ENCODE measurements at regions not wholly inside any gene's neighbourhood (a gene's known extent, or its start where the extent isn't known, plus 50 kb on each side); places are given as distances from the start of the nearest gene placed in this dataset.

DNA sequence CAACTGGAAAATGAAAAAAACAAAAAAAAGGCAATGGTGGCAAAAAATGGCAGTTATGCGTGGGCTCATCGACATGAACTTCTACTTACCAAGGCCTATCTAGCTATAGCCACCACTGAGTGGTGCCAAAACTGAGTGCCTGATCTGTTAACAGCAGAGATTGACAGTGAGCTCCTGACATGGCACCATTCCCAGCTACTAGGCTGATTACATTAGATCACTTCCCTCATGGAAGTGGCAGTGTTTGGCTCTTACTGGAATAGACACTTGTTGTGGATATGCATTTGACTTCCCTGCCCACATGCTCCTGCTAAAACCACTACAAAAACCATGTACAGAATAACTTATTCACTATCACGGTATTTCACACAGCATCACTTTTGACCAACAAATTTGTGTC is 216.1 kb upstream of the SGK1 start:
- intact Hi-C loops (cut with micrococcal nuclease) = loop anchor here (5.0 kb wide), 2 partner anchors 108 to 362 kb away; no protein-coding TSS in a partner anchor

DNA sequence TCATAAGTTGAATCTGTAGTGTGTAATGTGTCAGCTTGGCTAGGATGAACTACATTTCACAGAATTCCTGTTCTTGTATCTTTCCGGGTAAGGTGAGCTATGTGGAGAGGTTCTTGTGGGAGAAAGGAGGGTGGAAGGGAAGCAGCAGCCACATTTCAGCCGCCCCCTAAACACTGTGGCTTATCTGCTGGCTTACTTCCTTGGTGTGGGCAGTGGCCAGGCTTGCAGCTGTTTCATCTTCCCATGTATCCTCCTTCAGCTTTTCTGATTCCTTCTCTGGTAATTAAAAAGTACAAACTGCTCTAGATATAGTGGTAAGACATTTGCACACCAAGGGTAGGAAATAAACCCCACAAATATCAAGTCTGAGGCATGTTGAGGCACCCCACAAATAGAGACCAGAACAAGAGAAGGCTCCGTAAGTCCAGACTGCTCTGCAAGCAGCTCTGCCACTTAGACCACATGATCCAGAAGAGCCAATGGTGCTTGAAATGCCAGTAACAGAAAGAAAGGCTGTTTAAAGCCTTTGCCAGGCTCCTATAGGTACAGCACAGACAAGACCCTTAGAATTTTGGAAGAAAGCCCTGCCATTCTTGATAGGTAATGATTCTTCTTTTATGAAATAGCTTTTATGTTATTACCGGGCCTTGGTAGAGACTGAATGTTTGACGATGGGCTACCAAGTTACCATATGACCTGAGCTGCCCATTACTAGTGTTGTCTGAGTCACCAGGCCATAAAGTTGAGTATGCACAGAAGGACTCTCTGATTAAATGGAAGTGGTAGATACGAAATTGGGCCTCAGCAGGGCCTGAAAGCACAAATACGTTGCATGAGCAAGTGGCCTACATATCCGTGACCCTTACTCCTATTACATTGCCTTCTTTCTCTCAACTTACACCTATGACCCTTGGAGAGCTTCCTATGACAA is 215.0 kb upstream of the SGK1 start:
- intact Hi-C loops (cut with micrococcal nuclease) = loop anchor here (5.0 kb wide), 2 partner anchors 109 to 361 kb away; no protein-coding TSS in a partner anchor

GRCh38 chr6:134531611-134532010 is 213.7 kb upstream of the SGK1 start:
- intact Hi-C loops (cut with micrococcal nuclease) = loop anchor here (5.0 kb wide), 2 partner anchors 111 to 359 kb away; no protein-coding TSS in a partner anchor

- intact Hi-C loops (cut with micrococcal nuclease) = loop anchor here (5.0 kb wide), 2 partner anchors 111 to 359 kb away; no protein-coding TSS in a partner anchor
Observed at GRCh38 chr6:134531188-134531551, 213.3 kb upstream of the SGK1 start.

DNA sequence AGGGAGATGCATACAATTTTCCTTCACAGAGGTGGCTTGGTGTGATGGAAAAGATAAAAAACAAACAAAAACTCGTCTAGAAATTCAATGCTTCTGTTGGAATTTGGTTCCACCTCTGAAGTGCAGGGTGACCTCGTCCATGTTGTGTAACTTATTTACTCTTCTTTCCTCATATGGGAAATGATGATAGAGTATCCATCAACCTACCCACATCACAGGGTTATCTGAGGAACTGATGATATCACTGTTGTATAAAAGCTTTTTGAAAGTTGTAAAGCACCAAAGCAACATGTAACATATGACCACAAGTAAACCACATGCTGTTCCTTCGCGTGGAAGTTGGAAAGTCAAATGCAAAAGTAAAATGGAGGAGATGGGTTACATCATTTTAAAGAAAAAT is 212.0 kb upstream of the SGK1 start:
- intact Hi-C loops (cut with micrococcal nuclease) = loop anchor here (5.0 kb wide), 2 partner anchors 112 to 358 kb away; no protein-coding TSS in a partner anchor

GRCh38 chr6:134529305-134529704 is 211.4 kb upstream of the SGK1 start:
- intact Hi-C loops (cut with micrococcal nuclease) = no loop called here

- intact Hi-C loops (cut with micrococcal nuclease) = no loop called here
Observed at GRCh38 chr6:134527108-134527787, 209.3 kb upstream of the SGK1 start.

DNA sequence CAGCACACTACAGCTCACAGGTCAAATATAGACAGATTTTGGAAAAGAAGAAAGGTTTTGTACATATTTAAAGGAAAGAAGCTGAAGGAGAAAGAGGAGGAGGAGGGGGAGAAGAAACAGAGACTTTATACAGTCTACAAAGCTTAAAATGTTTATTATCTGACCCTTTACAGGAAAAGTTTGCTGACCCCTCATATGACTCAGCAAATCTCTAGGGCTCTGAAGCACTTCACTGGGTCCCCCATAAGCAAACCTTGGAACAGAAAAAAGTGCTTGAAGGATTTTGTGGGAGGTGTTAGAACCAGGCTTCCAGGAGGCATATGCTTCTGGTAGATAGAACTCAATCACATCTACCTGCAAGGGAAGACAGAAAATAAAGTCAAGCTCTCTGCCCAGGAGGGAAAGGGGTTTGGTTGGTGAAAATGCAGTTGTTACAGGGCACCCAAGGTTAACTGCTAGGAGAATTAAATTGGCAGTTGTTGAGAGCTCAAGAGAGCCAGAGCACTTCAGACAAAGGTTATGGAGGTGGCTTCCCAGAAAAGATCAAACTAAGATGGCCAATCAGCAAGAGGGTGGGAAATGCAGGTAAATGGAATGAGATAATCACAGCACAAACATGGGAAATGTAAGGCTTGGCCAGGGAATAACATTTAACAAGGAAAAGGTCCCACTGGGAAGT is 207.4 kb upstream of the SGK1 start:
- intact Hi-C loops (cut with micrococcal nuclease) = no loop called here

GRCh38 chr6:134523903-134524650 is 206.2 kb upstream of the SGK1 start:
- intact Hi-C loops (cut with micrococcal nuclease) = no loop called here

DNA sequence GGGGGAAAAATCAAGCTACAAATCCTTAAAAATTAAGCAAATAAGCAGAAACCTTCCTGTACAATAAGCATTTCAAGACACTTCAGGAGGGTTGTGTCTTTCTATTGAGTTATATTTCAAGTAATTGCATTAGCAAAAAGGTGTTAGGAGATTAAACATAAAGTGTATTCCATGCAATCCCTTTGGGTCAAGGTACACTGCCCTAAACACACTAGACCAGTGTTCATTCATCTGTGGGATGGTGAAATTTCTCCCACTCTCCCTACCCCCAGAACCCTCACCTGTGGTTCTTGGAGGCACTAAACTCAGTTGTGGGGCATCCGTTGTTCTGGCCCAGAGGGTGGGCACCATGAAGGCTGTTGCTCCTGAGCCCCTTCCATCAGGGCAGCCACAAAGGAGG is 205.1 kb upstream of the SGK1 start:
- intact Hi-C loops (cut with micrococcal nuclease) = no loop called here

DNA sequence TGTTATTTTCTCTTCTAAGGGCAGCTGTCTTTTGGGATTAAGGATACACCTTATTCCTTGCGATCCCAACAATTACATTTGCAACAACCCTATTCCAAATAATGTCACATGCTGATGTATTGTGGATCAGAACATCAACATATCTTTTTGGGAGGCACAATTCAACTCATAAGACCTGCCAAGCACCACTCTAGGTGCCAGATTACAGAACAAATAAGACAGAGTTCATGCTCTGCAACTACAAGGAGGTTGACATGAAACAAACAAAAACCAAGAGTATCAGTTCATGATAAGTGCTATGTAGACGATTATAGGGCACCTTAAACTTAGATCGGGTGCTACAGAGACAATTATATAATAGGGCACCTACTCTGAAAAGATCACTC is 203.2 kb upstream of the SGK1 start:
- intact Hi-C loops (cut with micrococcal nuclease) = no loop called here

- intact Hi-C loops (cut with micrococcal nuclease) = no loop called here
Observed at GRCh38 chr6:134520181-134521115, 202.5 kb upstream of the SGK1 start.

DNA sequence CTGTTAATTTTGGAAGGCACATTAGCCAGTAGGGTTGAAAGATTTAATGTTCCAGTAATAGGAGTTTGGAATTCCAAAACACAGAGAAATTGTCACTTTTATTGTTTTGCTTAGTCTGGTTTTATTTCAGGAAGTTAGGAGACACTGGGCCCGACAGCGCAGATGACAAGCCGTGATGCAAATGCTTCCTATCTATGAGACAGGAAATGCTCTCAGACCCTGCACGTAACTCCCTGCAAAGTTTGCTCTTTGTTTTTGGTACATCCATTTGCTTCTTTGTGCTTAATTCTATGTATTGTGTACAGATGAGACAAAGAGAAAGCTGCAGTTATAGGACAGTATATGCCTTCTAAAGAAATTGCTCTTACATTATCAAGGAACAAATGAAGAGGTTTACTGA is 201.6 kb upstream of the SGK1 start:
- intact Hi-C loops (cut with micrococcal nuclease) = loop anchor here (5.0 kb wide), 1 partner anchor 342 kb away; no protein-coding TSS in a partner anchor

DNA sequence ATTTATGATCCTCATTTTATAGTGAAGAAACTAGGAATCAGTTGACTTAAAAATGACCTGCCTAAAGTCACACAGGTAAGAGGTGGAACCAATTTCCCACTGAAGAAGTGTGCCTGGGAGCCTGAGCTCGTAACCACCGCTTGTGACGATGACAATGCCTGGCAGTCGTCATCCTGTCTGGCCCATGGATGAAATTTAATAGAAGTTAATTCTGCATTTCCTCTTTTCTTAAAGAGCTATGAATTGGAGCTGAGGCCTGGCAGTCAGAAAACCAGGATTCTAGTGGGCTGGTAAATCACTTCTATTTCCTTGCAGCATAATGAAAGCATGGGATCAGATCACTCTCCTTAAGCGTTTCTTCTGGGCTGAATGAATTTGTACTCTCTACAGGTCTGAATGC is 200.0 kb upstream of the SGK1 start:
- intact Hi-C loops (cut with micrococcal nuclease) = loop anchor here (5.0 kb wide), 1 partner anchor 341 kb away; no protein-coding TSS in a partner anchor

DNA sequence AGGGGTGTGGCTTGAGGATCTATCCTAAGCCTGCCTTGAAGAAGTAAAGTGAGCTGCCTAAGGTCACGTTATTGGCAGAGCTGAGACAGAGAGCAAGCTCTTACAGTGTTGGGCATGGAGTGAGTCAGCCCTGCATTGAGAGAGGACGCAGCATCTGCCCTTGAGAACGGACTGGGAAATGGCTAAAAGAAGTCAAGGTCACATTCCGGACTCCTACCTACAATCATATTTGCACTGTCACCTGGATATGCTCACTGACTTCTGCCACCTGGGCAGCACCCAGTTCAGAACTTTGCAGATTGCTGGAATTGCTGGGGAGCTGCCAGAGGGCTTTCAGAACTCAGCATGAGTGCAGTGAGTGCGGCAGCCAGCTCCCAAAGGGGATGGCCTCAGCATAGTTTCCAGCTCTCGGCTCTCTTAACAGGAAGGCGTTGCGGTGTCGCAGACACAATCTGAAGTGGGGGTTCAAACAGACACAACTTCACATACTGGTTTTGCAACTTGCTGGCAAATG is 199.3 kb upstream of the SGK1 start:
- intact Hi-C loops (cut with micrococcal nuclease) = loop anchor here (5.0 kb wide), 1 partner anchor 340 kb away; no protein-coding TSS in a partner anchor

GRCh38 chr6:134516582-134516981 is 198.7 kb upstream of the SGK1 start:
- intact Hi-C loops (cut with micrococcal nuclease) = loop anchor here (5.0 kb wide), 1 partner anchor 339 kb away; no protein-coding TSS in a partner anchor

DNA sequence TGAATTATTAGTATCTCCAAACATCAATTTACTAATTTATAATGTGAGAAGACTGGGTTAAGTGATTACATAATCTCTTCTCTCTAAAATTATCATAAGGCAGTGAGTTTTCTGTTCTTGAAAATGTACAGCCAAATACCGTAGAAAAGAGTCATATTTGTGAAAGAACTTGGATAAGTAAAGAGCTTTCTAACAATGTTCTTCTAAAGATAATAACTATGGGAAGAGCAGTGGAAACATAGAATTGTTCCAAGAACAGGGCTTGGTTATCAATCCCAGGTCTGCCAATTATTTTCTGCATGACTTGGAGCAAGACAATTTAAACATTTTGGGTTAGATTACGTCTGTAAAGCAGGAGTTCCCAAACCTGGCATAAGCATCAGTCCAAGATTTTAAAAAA is 198.1 kb upstream of the SGK1 start:
- intact Hi-C loops (cut with micrococcal nuclease) = loop anchor here (5.0 kb wide), 1 partner anchor 339 kb away; no protein-coding TSS in a partner anchor

DNA sequence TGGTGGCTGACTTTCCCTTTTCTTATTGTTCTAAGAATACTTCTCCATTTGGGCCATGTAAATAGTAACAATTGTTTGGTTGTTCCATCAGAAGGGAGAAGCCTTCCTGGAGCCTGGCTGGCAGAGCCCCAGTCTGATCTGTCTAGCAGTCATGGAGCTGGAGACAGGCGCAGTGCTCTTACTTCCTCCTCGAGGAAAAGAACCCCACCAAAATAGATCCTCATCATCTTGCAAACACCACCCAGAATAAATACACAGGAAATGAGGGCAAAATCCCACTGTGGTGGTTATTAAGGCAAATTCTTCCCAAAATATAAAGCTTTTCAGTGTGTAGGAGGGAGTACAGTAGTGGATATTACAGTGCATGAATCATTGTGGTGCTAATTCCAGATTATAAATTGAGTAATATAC is 195.1 kb upstream of the SGK1 start:
- intact Hi-C loops (cut with micrococcal nuclease) = no loop called here

GRCh38 chr6:134511984-134512683 is 194.2 kb upstream of the SGK1 start:
- intact Hi-C loops (cut with micrococcal nuclease) = no loop called here
